CD8-positive, alpha-beta memory T cell (primary cell): ENCODE measurements at regions not wholly inside any gene's neighbourhood (a gene's known extent, or its start where the extent isn't known, plus 50 kb on each side); places are given as distances from the start of the nearest gene placed in this dataset.

Experiments used
- CTCF ChIA-PET: fragments of 350-600 bp; sonication (Branson Sonifier 250); formaldehyde crosslinking; loops from one replicate; lab custom pipeline; 2021; ENCODE audit warnings: antibody characterized with exemption; lab: Charles Lee
- POLR2A ChIA-PET: fragments of 350-600 bp; sonication (Branson Sonifier 250); formaldehyde crosslinking; loops from one replicate; lab custom pipeline; 2021; ENCODE audit warnings: antibody characterized with exemption; lab: Charles Lee
- DNase-seq, 5 donors: peaks; one replicate each; pipeline versions ENCODE4 v3.0.0 to v3.0.0-alpha.2; 2020 to 2022; ENCODE audit warnings: mixed read lengths in 1 of 5
- H3K27ac ChIP-seq: one replicate; pipeline ENCODE4 v1.7.0; 2013; ENCODE audit warnings: low read depth, mild to moderate bottlenecking, low read length, moderate library complexity
- H3K27me3 ChIP-seq: 2 replicates; pipeline ENCODE4 v1.7.0; 2013; ENCODE audit warnings: low read length, mild to moderate bottlenecking; ENCODE audit not compliant: insufficient read depth, poor library complexity, severe bottlenecking
- H3K36me3 ChIP-seq: 2 replicates; pipeline ENCODE4 v1.7.0; 2013; ENCODE audit warnings: mild to moderate bottlenecking, low read length, moderate library complexity; ENCODE audit not compliant: insufficient read depth
- H3K4me1 ChIP-seq: 2 replicates; pipeline ENCODE4 v1.7.0; 2013; ENCODE audit warnings: mild to moderate bottlenecking, low read length, moderate library complexity; ENCODE audit not compliant: insufficient read depth
- H3K4me3 ChIP-seq: 2 replicates; pipeline ENCODE4 v1.7.0; 2013; ENCODE audit warnings: mild to moderate bottlenecking, low read length
- H3K9me3 ChIP-seq: 2 replicates; pipeline ENCODE4 v1.7.0; 2013; ENCODE audit warnings: mild to moderate bottlenecking, low read length
- H3K27ac Mint-ChIP-seq, 8 donors: one replicate each; pipeline ENCODE4 v1.8.0; 2020 to 2021; ENCODE audit warnings: mixed read lengths in 8 of 8, mild to moderate bottlenecking in 6 of 8, inconsistent platforms in 3 of 8, moderate library complexity in 3 of 8
- H3K27me3 Mint-ChIP-seq, 2 donors: one replicate each; pipeline ENCODE4 v1.8.0; 2020 to 2021; ENCODE audit warnings: mixed read lengths in 2 of 2, mild to moderate bottlenecking in 1 of 2, moderate library complexity in 1 of 2
- H3K36me3 Mint-ChIP-seq, 3 donors: one replicate each; pipeline ENCODE4 v1.8.0; 2020 to 2021; ENCODE audit warnings: mixed read lengths in 3 of 3, inconsistent platforms in 1 of 3, mild to moderate bottlenecking in 1 of 3
- H3K4me1 Mint-ChIP-seq, 3 donors: one replicate each; pipeline ENCODE4 v1.8.0; 2020 to 2021; ENCODE audit warnings: mixed read lengths in 3 of 3, inconsistent platforms in 1 of 3, mild to moderate bottlenecking in 1 of 3
- H3K4me3 Mint-ChIP-seq, 7 donors: one replicate each; pipeline ENCODE4 v1.8.0; 2020 to 2021; ENCODE audit warnings: mixed read lengths in 7 of 7, mild to moderate bottlenecking in 6 of 7, moderate library complexity in 4 of 7, inconsistent platforms in 2 of 7
- H3K9me3 Mint-ChIP-seq, 5 donors: one replicate each; pipeline ENCODE4 v1.8.0; 2020 to 2022; ENCODE audit warnings: mixed read lengths in 5 of 5, mild to moderate bottlenecking in 3 of 5, moderate library complexity in 2 of 5, inconsistent platforms in 1 of 5

- Histone ChIP-seq H3K27me3 (no peaks in the 10 kb centered on the region), H3K4me1 (no peaks in the 10 kb centered on the region), H3K9me3 (no peaks in the 10 kb centered on the region), H3K36me3 (no peaks in the 10 kb centered on the region), H3K4me3 (no peak overlapping the region), H3K27ac (no peak overlapping the region)
- Mint-ChIP-seq H3K36me3 (no peaks in the 10 kb centered on the region), H3K27ac (no peak overlapping the region), H3K27me3 (peaks cover 0 to 2% of the 10 kb centered on the region in 2 donors), H3K4me3 (no peak overlapping the region), H3K9me3 (peaks cover 0 to 1% (median 0%) of the 10 kb centered on the region in 5 donors), H3K4me1 (no peaks in the 10 kb centered on the region)
- POLR2A ChIA-PET: no interaction called here
- CTCF ChIA-PET: no interaction called here
- DNase-seq: no peak
These were observed 415.9 kb downstream of the GPAM start for GRCh38 chr10:111767661-111768060.

GRCh38 chr10:111773950-111774349 is 409.6 kb downstream of the GPAM start:
- no peaks in the 10 kb centered on the region for H3K27me3 ChIP-seq
- Mint-ChIP-seq H3K4me3 (no peak overlapping the region), H3K9me3 (no peaks in the 10 kb centered on the region), H3K36me3 (no peaks in the 10 kb centered on the region), H3K27ac (no peak overlapping the region), H3K27me3 (peaks cover 0 to under 1% of the 10 kb centered on the region in 2 donors), H3K4me1 (no peaks in the 10 kb centered on the region)
- no peaks in the 10 kb centered on the region for H3K36me3 ChIP-seq
- no peak for DNase-seq
- no peak overlapping the region for H3K4me3 ChIP-seq
- POLR2A ChIA-PET: no interaction called here
- H3K4me1 ChIP-seq: no peaks in the 10 kb centered on the region
- H3K27ac ChIP-seq: no peak overlapping the region
- CTCF ChIA-PET: no interaction called here
- H3K9me3 ChIP-seq: no peaks in the 10 kb centered on the region

GRCh38 chr10:111774486-111774885 is 409.1 kb downstream of the GPAM start:
- H3K36me3 ChIP-seq: no peaks in the 10 kb centered on the region
- POLR2A ChIA-PET: no interaction called here
- no peaks in the 10 kb centered on the region for H3K9me3 ChIP-seq
- H3K4me1 ChIP-seq: no peaks in the 10 kb centered on the region
- no peaks in the 10 kb centered on the region for H3K9me3 Mint-ChIP-seq
- H3K27ac Mint-ChIP-seq: no peak overlapping the region
- DNase-seq: no peak
- CTCF ChIA-PET: no interaction called here
- no peaks in the 10 kb centered on the region for H3K27me3 ChIP-seq
- no peak overlapping the region for H3K4me3 ChIP-seq
- no peak overlapping the region for H3K27ac ChIP-seq
- H3K27me3 Mint-ChIP-seq: peaks cover 0 to 2% of the 10 kb centered on the region in 2 donors
- no peak overlapping the region for H3K4me3 Mint-ChIP-seq
- no peaks in the 10 kb centered on the region for H3K36me3 Mint-ChIP-seq
- H3K4me1 Mint-ChIP-seq: no peaks in the 10 kb centered on the region

GRCh38 chr10:111784436-111784835 is 399.1 kb downstream of the GPAM start:
- Histone ChIP-seq H3K4me3 (no peak overlapping the region), H3K27ac (no peak overlapping the region), H3K4me1 (no peaks in the 10 kb centered on the region), H3K27me3 (peaks cover 3% of the 10 kb centered on the region), H3K36me3 (no peaks in the 10 kb centered on the region), H3K9me3 (no peaks in the 10 kb centered on the region)
- DNase-seq: no peak
- H3K9me3 Mint-ChIP-seq: peaks cover 0 to 3% (median 0%) of the 10 kb centered on the region in 5 donors
- H3K4me3 Mint-ChIP-seq: no peak overlapping the region
- POLR2A ChIA-PET: no interaction called here
- H3K27me3 Mint-ChIP-seq: peaks cover 0 to 3% of the 10 kb centered on the region in 2 donors
- H3K4me1 Mint-ChIP-seq: no peaks in the 10 kb centered on the region
- H3K27ac Mint-ChIP-seq: no peak overlapping the region
- H3K36me3 Mint-ChIP-seq: no peaks in the 10 kb centered on the region
- CTCF ChIA-PET: no interaction called here

DNA sequence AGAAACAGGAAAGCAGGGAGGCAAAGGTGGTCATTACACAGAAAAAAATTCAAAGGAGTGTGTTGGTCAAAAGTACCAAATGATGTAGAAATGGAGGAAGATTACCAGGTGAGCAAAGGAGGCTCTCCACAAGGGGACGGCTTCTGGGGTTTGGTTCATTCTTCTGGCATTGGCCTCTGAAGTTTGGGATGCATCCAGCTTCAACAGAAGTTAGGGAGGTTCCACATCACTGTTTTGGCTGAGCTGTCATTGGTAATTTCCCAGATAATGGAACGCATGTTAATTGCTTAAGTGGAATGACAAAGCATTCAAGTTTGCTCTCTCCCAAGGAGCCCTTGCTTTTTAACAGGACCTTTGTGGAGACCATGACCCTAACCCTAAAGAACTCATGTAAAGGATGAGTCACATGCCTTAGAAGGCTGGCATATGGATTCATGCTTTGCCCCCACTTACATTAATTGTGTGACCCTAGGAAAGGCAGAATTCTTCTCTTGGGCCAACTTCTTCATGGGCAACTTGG is 398.6 kb downstream of the GPAM start:
- Mint-ChIP-seq H3K27ac (no peak overlapping the region), H3K4me1 (no peaks in the 10 kb centered on the region), H3K27me3 (peaks cover 0 to 3% of the 10 kb centered on the region in 2 donors), H3K9me3 (peaks cover 0 to 3% (median 0%) of the 10 kb centered on the region in 5 donors), H3K4me3 (peak overlapping the region in 1 of 7 donors; percentile 23), H3K36me3 (no peaks in the 10 kb centered on the region)
- ChIA-PET POLR2A (no interaction called here), CTCF (interaction anchor here (1.1 kb wide), 1 partner anchor 9 kb away, joined by 4 read pairs; no protein-coding TSS in a partner anchor)
- H3K4me3 ChIP-seq: no peak overlapping the region
- H3K4me1 ChIP-seq: no peaks in the 10 kb centered on the region
- H3K9me3 ChIP-seq: no peaks in the 10 kb centered on the region
- H3K27me3 ChIP-seq: peaks cover 3% of the 10 kb centered on the region
- no peak overlapping the region for H3K27ac ChIP-seq
- no peaks in the 10 kb centered on the region for H3K36me3 ChIP-seq
- DNase-seq: no peak

DNA sequence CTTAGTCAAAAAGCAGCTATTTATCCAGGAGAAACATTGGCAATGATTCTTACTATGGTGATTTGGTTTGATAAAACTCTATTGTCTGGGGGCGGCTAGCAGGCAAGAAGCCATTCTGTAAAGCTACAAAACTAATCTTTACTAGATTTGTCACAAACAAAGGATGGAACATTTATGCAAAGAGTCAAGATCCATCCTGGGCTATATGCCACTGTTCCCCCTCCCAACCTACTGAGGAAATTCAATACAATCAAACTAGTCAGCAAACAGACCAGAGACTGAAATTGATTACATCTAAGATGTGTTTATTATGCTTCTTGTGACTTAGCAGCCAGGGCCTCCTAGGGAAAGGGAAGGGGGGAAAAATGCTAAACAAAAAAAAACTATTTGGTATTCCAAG is 397.6 kb downstream of the GPAM start:
- Mint-ChIP-seq H3K4me3 (no peak overlapping the region), H3K4me1 (no peaks in the 10 kb centered on the region), H3K36me3 (no peaks in the 10 kb centered on the region), H3K27me3 (peaks cover 0 to 3% of the 10 kb centered on the region in 2 donors), H3K27ac (no peak overlapping the region), H3K9me3 (peaks cover 0 to 3% (median 0%) of the 10 kb centered on the region in 5 donors)
- Histone ChIP-seq H3K27ac (no peak overlapping the region), H3K4me3 (no peak overlapping the region), H3K4me1 (no peaks in the 10 kb centered on the region), H3K27me3 (peaks cover 3% of the 10 kb centered on the region), H3K36me3 (no peaks in the 10 kb centered on the region), H3K9me3 (no peaks in the 10 kb centered on the region)
- no peak for DNase-seq
- POLR2A ChIA-PET: no interaction called here
- CTCF ChIA-PET: interaction anchor here (1.1 kb wide), 1 partner anchor 10 kb away, joined by 4 read pairs; no protein-coding TSS in a partner anchor

GRCh38 chr10:111789821-111790220 is 393.7 kb downstream of the GPAM start:
- peaks cover 0 to 9% (median 0%) of the 10 kb centered on the region in 5 donors for H3K9me3 Mint-ChIP-seq
- CTCF ChIA-PET: no interaction called here
- H3K36me3 Mint-ChIP-seq: no peaks in the 10 kb centered on the region
- H3K4me1 ChIP-seq: no peaks in the 10 kb centered on the region
- no peaks in the 10 kb centered on the region for H3K27me3 Mint-ChIP-seq
- POLR2A ChIA-PET: no interaction called here
- no peak overlapping the region for H3K27ac Mint-ChIP-seq
- H3K4me1 Mint-ChIP-seq: no peaks in the 10 kb centered on the region
- no peak overlapping the region for H3K4me3 ChIP-seq
- no peaks in the 10 kb centered on the region for H3K36me3 ChIP-seq
- no peak overlapping the region for H3K27ac ChIP-seq
- H3K4me3 Mint-ChIP-seq: no peak overlapping the region
- no peaks in the 10 kb centered on the region for H3K27me3 ChIP-seq
- no peak for DNase-seq
- H3K9me3 ChIP-seq: no peaks in the 10 kb centered on the region

GRCh38 chr10:111801841-111802240 is 381.7 kb downstream of the GPAM start:
- Mint-ChIP-seq H3K4me3 (no peak overlapping the region), H3K36me3 (no peaks in the 10 kb centered on the region), H3K27me3 (no peaks in the 10 kb centered on the region), H3K9me3 (no peaks in the 10 kb centered on the region), H3K27ac (no peak overlapping the region), H3K4me1 (no peaks in the 10 kb centered on the region)
- no peak for DNase-seq
- Histone ChIP-seq H3K27ac (no peak overlapping the region), H3K36me3 (no peaks in the 10 kb centered on the region), H3K4me1 (no peaks in the 10 kb centered on the region), H3K9me3 (no peaks in the 10 kb centered on the region), H3K27me3 (no peaks in the 10 kb centered on the region), H3K4me3 (no peak overlapping the region)
- POLR2A ChIA-PET: no interaction called here
- CTCF ChIA-PET: no interaction called here
